Mucosa of stomach (tissue), 1 donor: ENCODE measurements at regions not wholly inside any gene's neighbourhood (a gene's known extent, or its start where the extent isn't known, plus 50 kb on each side); places are given as distances from the start of the nearest gene placed in this dataset.

Source experiments
- H3K27me3 ChIP-seq: one replicate; pipeline ENCODE4 v1.7.0; 2013; ENCODE audit warnings: mild to moderate bottlenecking, low read length; ENCODE audit not compliant: control insufficient read depth, insufficient read depth
- H3K36me3 ChIP-seq: one replicate; pipeline ENCODE4 v1.7.0; 2013; ENCODE audit warnings: low read length; ENCODE audit not compliant: control insufficient read depth, insufficient read depth
- H3K4me1 ChIP-seq: one replicate; pipeline ENCODE4 v1.7.0; 2013; ENCODE audit warnings: mild to moderate bottlenecking, low read length; ENCODE audit not compliant: control insufficient read depth, insufficient read depth
- H3K4me3 ChIP-seq: one replicate; pipeline ENCODE4 v1.7.0; 2013; ENCODE audit warnings: low read length
- H3K9ac ChIP-seq: one replicate; pipeline ENCODE4 v1.7.0; 2013; ENCODE audit warnings: mild to moderate bottlenecking, low read length, moderate library complexity
- H3K9me3 ChIP-seq: one replicate; pipeline ENCODE4 v1.7.0; 2013; ENCODE audit warnings: mild to moderate bottlenecking, low read length, moderate library complexity; ENCODE audit not compliant: control insufficient read depth
- donor health status: Pancreatic carcinoma.

DNA sequence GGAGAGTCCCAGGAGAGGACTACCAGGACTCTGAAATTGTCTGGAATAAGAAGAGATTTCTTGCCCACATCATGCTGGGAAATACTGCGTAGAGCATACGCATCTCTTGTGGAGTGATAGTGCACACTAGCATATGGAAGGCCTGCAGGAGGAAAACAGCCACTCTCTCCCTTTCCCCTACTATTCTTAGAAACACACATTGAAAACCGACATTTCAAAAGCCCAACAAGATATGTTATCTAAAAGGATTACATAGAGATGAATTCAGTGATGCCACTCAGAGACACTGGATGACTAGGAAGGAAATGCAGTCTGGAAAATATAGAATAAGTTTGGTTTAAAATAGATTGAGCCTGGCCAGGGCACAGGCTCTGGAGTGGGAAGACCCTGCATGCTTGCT, 388.7 kb upstream of the NBEA start:
- Histone ChIP-seq H3K9me3 (no peaks in the 10 kb centered on the region), H3K9ac (no peak overlapping the region), H3K4me1 (no peaks in the 10 kb centered on the region), H3K4me3 (no peak overlapping the region), H3K36me3 (no peaks in the 10 kb centered on the region), H3K27me3 (no peaks in the 10 kb centered on the region)

DNA sequence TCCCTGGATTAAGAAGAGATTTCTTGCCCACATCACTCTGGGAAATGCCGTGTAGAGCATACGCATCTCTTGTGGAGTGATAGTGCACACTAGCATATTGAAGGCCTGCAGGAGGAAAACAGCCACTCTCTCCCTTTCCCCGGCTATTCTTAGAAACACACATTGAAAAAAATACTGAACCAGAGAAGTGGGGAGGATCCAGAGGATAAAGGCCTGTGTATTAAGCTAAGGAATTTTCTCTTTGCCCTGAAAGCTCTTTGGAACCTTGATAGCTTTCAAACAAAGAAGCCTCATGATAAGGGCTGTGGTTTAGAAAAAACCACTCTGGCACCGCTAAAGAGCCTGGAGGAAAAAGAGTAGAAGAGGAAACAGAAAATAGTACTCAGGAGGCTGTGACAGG, 386.1 kb upstream of the NBEA start:
- H3K27me3 ChIP-seq: no peaks in the 10 kb centered on the region
- no peaks in the 10 kb centered on the region for H3K36me3 ChIP-seq
- H3K9me3 ChIP-seq: no peaks in the 10 kb centered on the region
- no peak overlapping the region for H3K4me3 ChIP-seq
- no peaks in the 10 kb centered on the region for H3K4me1 ChIP-seq
- H3K9ac ChIP-seq: no peak overlapping the region

DNA sequence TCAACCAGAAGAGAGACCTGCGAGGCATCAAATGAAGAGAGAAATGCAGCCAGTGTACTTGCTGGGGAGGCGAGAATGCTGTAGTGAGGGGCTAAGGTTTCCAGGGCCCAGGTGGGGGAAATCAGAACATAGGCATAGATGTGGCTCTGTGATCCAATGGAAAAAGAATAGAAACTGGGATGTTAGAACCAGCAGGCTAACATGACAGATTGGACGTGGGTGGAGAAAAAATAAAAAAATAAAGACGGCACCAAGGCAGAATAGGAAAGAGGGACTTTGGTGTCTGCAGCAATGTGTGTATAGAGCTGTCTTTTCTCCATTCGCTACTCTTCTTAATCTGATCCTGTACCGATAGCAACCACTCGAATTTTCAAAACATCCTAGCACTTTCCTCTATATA, 381.0 kb upstream of the NBEA start:
- Histone ChIP-seq H3K27me3 (no peaks in the 10 kb centered on the region), H3K4me1 (no peaks in the 10 kb centered on the region), H3K4me3 (no peak overlapping the region), H3K36me3 (no peaks in the 10 kb centered on the region), H3K9ac (no peak overlapping the region), H3K9me3 (no peaks in the 10 kb centered on the region)

DNA sequence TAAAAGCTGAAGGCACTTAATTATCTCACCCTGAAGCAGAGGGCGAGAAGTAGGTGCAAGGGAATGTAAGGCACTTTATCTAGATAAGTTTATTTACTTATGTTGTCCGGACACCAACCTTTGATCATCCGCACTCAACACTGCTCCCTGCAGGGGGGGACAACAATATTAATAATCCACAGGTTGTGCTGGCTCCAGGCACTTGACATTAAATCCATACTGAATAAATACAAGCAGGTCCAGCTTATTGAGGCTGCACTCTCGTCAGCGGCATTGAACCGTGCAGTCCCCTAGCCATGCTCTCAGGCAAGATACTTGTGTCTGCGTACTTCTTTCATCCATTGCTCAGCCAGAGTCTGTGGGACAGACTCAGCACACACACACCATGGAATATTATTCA, 374.5 kb upstream of the NBEA start:
- Histone ChIP-seq H3K36me3 (no peaks in the 10 kb centered on the region), H3K27me3 (no peaks in the 10 kb centered on the region), H3K4me3 (no peak overlapping the region), H3K9ac (no peak overlapping the region), H3K4me1 (no peaks in the 10 kb centered on the region), H3K9me3 (no peaks in the 10 kb centered on the region)

DNA sequence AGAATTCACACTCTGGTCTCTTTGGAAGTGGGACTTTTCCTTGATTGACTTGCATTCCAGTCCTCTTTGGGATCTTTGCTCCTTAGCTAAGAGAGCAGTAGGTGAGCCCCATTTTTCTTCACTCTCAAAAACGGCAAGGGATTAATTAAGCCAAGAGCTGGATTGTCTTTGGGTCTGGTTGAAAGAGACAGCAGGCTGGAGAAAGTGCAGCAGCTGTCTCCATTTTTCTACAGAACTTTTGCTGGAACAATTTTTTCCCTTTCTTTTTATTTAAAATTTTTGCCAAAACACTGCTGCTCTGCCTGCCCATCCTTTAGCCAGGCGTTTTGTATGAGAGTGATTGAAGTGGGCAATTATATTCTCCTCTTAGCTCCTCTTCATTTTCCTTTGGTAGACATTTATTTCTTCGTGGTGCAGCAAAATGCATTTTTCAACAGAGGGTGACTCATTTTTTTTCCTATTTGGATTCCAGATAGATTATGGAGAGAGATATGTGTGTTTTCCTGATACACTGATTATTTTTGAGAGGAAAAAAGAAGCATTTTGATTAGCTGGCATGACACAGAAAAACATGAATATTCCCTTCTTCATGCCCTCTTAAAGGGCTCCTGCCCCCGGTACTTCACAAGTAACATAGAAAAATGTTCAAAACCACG, 371.2 kb upstream of the NBEA start:
- Histone ChIP-seq H3K4me1 (no peaks in the 10 kb centered on the region), H3K36me3 (no peaks in the 10 kb centered on the region), H3K27me3 (no peaks in the 10 kb centered on the region), H3K9me3 (no peaks in the 10 kb centered on the region), H3K9ac (no peak overlapping the region), H3K4me3 (no peak overlapping the region)

DNA sequence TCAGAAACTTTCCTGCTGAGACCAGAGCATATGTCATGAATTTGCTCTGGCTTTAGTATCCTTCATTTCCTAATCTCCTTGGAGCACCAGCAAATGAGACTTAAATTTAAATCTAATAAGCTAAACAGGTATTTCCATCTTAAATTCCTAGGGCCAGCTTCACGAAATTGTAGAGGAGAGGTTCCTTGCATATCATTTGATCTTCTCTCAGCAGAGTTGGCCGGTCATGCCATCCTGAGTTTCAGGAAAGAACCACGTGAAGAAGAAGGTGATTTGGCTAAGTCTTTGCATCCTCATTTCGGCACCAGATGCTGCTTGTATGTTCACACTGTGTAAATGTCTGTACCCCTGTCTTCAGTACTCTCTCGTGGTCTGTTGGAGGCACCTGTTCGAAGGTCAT, 370.4 kb upstream of the NBEA start:
- no peaks in the 10 kb centered on the region for H3K4me1 ChIP-seq
- no peak overlapping the region for H3K4me3 ChIP-seq
- H3K9me3 ChIP-seq: no peaks in the 10 kb centered on the region
- H3K27me3 ChIP-seq: no peaks in the 10 kb centered on the region
- no peak overlapping the region for H3K9ac ChIP-seq
- H3K36me3 ChIP-seq: no peaks in the 10 kb centered on the region

DNA sequence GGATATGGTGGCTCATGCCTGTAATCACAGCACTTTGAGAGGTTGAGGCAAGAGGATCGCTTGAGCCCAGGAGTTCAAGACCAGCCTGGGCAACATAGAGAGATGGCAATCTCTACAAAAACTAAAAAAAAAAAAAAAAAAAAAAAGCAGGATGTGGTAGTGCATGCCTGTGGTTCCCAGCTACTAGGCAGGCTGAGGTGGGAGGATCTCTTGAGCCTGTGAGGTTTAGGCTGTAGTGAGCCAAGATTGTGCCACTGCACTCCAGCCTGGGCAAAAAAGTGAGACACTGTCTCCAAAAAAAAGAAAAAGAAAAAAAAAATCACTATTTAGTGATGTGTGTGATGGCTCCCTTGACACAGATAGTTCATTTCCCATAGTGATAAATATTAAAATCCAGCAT, 365.0 kb upstream of the NBEA start:
- Histone ChIP-seq H3K36me3 (no peaks in the 10 kb centered on the region), H3K9ac (no peak overlapping the region), H3K9me3 (no peaks in the 10 kb centered on the region), H3K4me1 (no peaks in the 10 kb centered on the region), H3K27me3 (no peaks in the 10 kb centered on the region), H3K4me3 (no peak overlapping the region)

DNA sequence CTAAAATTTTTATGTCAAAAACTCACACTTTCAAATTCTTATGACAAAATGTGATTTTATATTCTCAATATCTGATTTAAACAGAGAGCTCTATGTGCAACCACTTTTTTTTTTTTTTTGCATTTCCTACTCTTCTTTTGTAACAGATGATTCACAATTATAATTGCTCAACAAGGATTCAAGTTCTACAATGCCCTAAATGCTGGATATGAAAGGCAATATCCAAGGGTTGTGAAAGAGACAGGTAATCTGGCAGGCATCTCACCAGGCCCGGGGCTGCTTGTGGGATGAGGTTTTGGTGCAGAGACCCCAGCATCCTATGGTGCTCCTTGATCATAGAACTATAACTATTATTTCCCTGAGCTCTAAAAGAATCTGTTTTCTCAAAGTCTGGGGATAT, 363.6 kb upstream of the NBEA start:
- H3K9ac ChIP-seq: no peak overlapping the region
- H3K4me3 ChIP-seq: no peak overlapping the region
- no peaks in the 10 kb centered on the region for H3K4me1 ChIP-seq
- no peaks in the 10 kb centered on the region for H3K27me3 ChIP-seq
- H3K36me3 ChIP-seq: no peaks in the 10 kb centered on the region
- H3K9me3 ChIP-seq: no peaks in the 10 kb centered on the region

DNA sequence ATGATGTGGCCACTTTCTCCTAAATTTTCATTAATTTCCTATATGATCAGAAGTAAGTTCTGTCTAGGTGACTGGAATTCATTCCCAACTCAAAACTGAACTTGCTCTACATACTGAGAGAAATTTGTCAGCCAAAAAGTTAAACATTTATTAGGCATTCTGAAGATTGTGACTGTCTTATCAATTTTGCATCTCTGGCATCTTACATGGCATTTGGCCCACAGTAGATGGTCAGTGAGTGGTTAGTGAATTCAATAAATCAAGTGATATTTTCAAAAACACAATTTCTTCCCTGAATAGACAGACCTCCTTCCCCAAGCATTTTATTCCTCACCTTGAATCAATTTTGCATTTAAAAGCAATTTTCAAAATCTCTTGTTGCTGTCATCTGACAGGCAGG, 363.2 kb upstream of the NBEA start:
- Histone ChIP-seq H3K36me3 (no peaks in the 10 kb centered on the region), H3K4me3 (no peak overlapping the region), H3K4me1 (no peaks in the 10 kb centered on the region), H3K27me3 (no peaks in the 10 kb centered on the region), H3K9me3 (no peaks in the 10 kb centered on the region), H3K9ac (no peak overlapping the region)

DNA sequence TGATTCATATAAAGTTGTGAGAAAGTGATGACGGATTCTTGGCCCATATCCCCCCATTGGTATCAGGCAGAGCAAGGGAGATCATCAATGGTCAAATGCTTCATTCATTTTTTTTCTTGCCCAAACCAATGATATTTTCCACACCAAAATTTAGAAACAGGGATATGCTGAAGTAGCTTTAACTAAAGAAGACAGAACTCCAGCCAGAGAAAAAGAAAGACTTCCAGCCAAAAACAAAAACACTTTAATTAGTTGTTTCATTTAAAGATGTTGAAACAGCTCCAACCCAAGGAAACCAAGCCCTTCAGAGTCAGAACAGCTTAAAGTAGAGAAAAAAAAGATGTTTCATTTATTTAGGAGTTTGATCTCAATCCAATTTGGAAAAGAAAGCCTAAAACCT, 358.9 kb upstream of the NBEA start:
- no peaks in the 10 kb centered on the region for H3K36me3 ChIP-seq
- H3K4me3 ChIP-seq: no peak overlapping the region
- no peaks in the 10 kb centered on the region for H3K27me3 ChIP-seq
- H3K9ac ChIP-seq: no peak overlapping the region
- H3K4me1 ChIP-seq: no peaks in the 10 kb centered on the region
- no peaks in the 10 kb centered on the region for H3K9me3 ChIP-seq

DNA sequence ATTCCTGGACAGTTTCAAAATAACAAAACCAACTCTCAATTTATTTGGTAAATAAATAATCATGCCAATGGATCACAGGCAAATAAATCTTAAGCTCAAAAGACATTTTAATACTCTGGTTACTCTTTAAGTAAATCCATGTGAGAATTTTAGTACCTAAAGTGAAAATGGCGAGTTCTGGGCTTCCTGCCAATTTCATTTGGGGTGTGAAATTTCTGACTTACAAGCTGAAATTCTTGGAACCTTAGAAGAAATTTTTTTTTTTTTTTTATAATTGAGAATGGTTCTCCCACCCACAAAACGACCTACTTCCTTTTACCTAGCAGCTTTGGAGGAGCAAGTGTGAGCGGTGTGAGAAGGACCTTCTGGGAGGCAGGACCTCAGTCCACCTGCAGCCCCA, 354.5 kb upstream of the NBEA start:
- Histone ChIP-seq H3K9me3 (no peaks in the 10 kb centered on the region), H3K36me3 (no peaks in the 10 kb centered on the region), H3K4me3 (no peak overlapping the region)

DNA sequence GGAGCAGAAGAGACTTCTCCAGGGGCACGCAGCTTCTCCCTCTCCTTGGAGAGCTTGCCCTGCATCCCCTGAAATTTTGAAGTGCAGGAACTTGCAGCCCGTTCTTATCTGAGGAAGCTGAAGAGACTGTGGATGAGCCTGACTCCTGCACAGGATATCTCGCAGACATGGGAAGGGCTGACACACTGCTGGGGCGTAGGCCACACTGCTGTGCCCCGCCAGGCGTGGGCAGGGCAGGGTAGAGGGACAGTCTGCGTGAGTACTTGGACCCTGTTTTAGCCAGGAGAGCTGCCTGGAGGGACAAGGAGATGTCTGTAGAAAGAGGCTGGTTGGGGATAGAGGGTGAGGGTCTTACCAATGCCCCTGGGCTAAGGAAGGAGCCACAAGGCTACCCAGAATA, 353.7 kb upstream of the NBEA start:
- H3K9me3 ChIP-seq: no peaks in the 10 kb centered on the region
- H3K9ac ChIP-seq: no peak overlapping the region
- no peaks in the 10 kb centered on the region for H3K36me3 ChIP-seq
- H3K4me1 ChIP-seq: no peaks in the 10 kb centered on the region
- H3K4me3 ChIP-seq: no peak overlapping the region
- no peaks in the 10 kb centered on the region for H3K27me3 ChIP-seq

More for the DNA sequence above, 354.5 kb upstream of the NBEA start:
- Histone ChIP-seq H3K4me1 (no peaks in the 10 kb centered on the region), H3K9ac (no peak overlapping the region), H3K27me3 (no peaks in the 10 kb centered on the region)

DNA sequence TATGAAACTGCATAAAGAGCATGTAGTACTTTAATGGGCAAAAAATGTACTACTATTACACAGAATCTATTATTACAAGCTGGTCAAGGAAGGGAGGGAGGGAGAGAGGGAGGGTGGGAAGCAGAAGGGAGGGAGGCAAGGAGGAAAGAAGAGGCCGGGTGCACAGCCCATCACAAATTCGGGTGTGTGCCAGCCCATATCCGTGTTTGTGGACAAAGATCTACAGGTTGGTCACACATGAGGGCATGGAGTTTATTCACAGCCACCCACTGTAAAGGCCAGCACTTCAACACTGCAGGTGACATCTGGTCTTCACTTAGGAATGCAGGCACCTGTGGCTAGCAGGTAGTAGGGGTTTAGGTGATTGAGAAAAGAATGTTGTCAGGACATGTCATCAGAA, 352.5 kb upstream of the NBEA start:
- no peaks in the 10 kb centered on the region for H3K36me3 ChIP-seq
- H3K4me3 ChIP-seq: no peak overlapping the region
- H3K27me3 ChIP-seq: no peaks in the 10 kb centered on the region

More for the DNA sequence above, 352.5 kb upstream of the NBEA start:
- no peak overlapping the region for H3K9ac ChIP-seq
- H3K4me1 ChIP-seq: no peaks in the 10 kb centered on the region
- no peaks in the 10 kb centered on the region for H3K9me3 ChIP-seq
